Right cardiac atrium (tissue), 5 donors: ENCODE measurements at regions not wholly inside any gene's neighbourhood (a gene's known extent, or its start where the extent isn't known, plus 50 kb on each side); places are given as distances from the start of the nearest gene placed in this dataset.

ENCODE experiments used
- ATAC-seq, 2 donors: fragments of 200-7000 bp; cut with Tn5 transposase; one replicate each; pipeline versions ENCODE4 v1.8.0 to v1.9.1; 2020; ENCODE audit warnings: moderate library complexity in 2 of 2, mild to moderate bottlenecking in 1 of 2
- DNase-seq, 3 donors: peaks; one replicate each; pipeline ENCODE4 v3.0.0-alpha.2; 2020
- H3K27ac ChIP-seq: one replicate; pipeline ENCODE4 v1.5.1; 2013; ENCODE audit warnings: mild to moderate bottlenecking, low read length, control low read depth, moderate library complexity
- H3K27me3 ChIP-seq: one replicate; pipeline ENCODE4 v1.6.1; 2013; ENCODE audit not compliant: control insufficient read depth, insufficient read depth
- H3K4me1 ChIP-seq: one replicate; pipeline ENCODE4 v1.6.1; 2013; ENCODE audit warnings: low read length; ENCODE audit not compliant: control insufficient read depth, insufficient read depth
- H3K4me3 ChIP-seq: one replicate; pipeline ENCODE4 v1.5.1; 2013; ENCODE audit warnings: low read length, control low read depth
- H3K9me3 ChIP-seq: one replicate; pipeline ENCODE4 v1.6.1; 2013; ENCODE audit warnings: low read length; ENCODE audit not compliant: control insufficient read depth
- WGBS: extraction: QIAGEN DNeasy Blood & Tissue Kit; methylation state at CpG from one replicate; pipeline ENCODE4 v1.1.7; 2013; 5-methylcytosine and 5-hydroxymethylcytosine counted together
- intact Hi-C, 4 donors: fragments of 100-400 bp; cut with DNase I; formaldehyde crosslinking; loops; one replicate each; pipeline versions ENCODE4 v1.11.0 to v1.14.0; 2022 to 2023
- donor health status: healthy with polysubstance abuse.
- donor health status: DM: no; HTN: yes; CAD: no.
- donor health status: DM: no; HTN: no; CAD: no.
- donor health status: DM: no; HTN: yes; CAD: no; lungs with severe emphysema.
- donor health status: DM: yes; HTN: yes; CAD: no.

DNA sequence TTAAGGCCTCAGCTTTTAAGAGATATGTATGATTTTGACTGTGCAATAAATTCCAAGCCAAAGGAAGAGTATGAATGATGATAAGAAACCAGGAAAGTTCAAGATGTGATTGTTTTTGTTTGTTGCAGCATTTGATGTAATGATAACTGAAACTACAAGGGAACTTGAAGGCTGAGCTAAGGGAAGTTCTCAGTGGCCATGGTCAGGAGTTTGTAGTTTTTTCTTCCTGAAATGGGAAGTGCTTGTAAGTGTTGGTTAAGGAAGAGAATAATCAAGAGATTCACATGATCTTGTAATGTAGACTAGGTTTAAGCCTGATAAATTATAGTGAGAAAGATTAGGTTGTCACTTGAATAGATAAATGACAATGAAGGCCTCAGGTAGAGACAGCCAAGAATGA lies 53.4 kb downstream of the PTCHD4 start:
- DNase-seq (no peak), ATAC-seq (no peak)
- H3K27ac ChIP-seq = no peak overlapping the region
- intact Hi-C loops = no loop called here
- H3K9me3 ChIP-seq = no peaks in the 10 kb centered on the region
- H3K4me3 ChIP-seq = no peak overlapping the region
- H3K4me1 ChIP-seq = no peaks in the 10 kb centered on the region
- no peaks in the 10 kb centered on the region for H3K27me3 ChIP-seq

- intact Hi-C loops = no loop called here
- Histone ChIP-seq H3K4me1 (no peaks in the 10 kb centered on the region), H3K27me3 (no peaks in the 10 kb centered on the region), H3K4me3 (no peak overlapping the region), H3K27ac (no peak overlapping the region), H3K9me3 (no peaks in the 10 kb centered on the region)
- DNase-seq (no peak), ATAC-seq (peak in 1 of 2 donors; percentile 26)
- 49% methylated on average over 2 of the region's 2 CpGs for WGBS
These were observed 62.4 kb downstream of the PTCHD4 start for GRCh38 chr6:48048451-48049146.

DNA sequence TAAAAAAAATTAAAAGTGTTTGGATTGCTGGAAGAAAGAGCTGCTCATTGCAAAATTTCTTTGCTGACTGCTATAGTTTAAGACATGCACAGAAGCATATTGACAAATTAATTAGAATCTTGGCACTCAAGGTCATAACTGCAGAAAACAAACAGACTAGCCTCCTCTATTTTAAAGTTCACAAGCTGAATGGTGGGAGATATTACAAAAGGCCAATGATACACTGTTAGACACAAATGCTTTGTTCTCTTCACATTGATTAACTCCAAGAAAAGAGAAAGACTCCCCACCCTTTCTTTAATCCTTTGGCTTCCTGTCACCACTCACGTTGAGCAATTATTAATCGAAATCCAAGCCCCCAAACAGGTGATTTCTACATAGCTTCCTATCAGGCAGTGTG lies 69.1 kb downstream of the PTCHD4 start:
- no peak overlapping the region for H3K4me3 ChIP-seq
- no peaks in the 10 kb centered on the region for H3K9me3 ChIP-seq
- no peak overlapping the region for H3K27ac ChIP-seq
- H3K4me1 ChIP-seq = no peaks in the 10 kb centered on the region
- no peak for DNase-seq
- intact Hi-C loops = no loop called here
- WGBS = 66% methylated on average over 2 of the region's 2 CpGs
- ATAC-seq = no peak
- H3K27me3 ChIP-seq = no peaks in the 10 kb centered on the region

- H3K27ac ChIP-seq = no peak overlapping the region
- WGBS = 68% methylated on average over 4 of the region's 4 CpGs
- H3K4me1 ChIP-seq = no peaks in the 10 kb centered on the region
- intact Hi-C loops = no loop called here
- H3K4me3 ChIP-seq = no peak overlapping the region
- ATAC-seq (no peak), DNase-seq (no peak)
- no peaks in the 10 kb centered on the region for H3K27me3 ChIP-seq
- H3K9me3 ChIP-seq = no peaks in the 10 kb centered on the region
These were observed 73.1 kb downstream of the PTCHD4 start for GRCh38 chr6:48037946-48038345.

DNA sequence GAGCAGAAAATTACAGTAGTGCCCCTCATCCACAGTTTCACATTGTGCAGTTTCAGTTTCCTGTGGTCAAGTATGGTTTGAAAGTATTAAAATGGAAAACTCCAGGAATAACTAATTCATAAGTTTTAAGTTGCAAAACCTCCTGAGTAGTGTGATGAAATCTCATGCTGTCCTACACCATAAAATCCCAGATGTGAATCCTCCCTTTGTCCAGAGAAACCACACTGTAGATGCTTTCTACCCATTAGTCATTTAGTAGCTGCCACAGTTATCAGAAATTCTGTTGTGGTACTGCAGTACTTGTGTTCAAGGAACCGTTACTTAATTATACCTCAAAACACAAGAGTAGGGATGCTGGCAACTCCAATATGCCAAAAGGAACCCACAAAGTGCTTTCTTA lies 74.7 kb downstream of the PTCHD4 start:
- H3K9me3 ChIP-seq = no peaks in the 10 kb centered on the region
- H3K4me1 ChIP-seq = no peaks in the 10 kb centered on the region
- H3K27me3 ChIP-seq = no peaks in the 10 kb centered on the region
- no peak for ATAC-seq
- no peak overlapping the region for H3K27ac ChIP-seq
- H3K4me3 ChIP-seq = no peak overlapping the region
- no peak for DNase-seq
- intact Hi-C loops = no loop called here
- 81% methylated on average over 1 of the region's 1 CpG for WGBS

GRCh38 chr6:48032151-48032550 lies 78.8 kb downstream of the PTCHD4 start:
- DNase-seq (no peak), ATAC-seq (no peak)
- Histone ChIP-seq H3K27ac (no peak overlapping the region), H3K27me3 (no peaks in the 10 kb centered on the region), H3K4me1 (no peaks in the 10 kb centered on the region), H3K4me3 (no peak overlapping the region), H3K9me3 (no peaks in the 10 kb centered on the region)
- intact Hi-C loops = no loop called here
- 45% methylated on average over 5 of the region's 5 CpGs for WGBS

GRCh38 chr6:48031711-48032110 lies 79.3 kb downstream of the PTCHD4 start:
- no peak overlapping the region for H3K27ac ChIP-seq
- H3K27me3 ChIP-seq = no peaks in the 10 kb centered on the region
- H3K9me3 ChIP-seq = no peaks in the 10 kb centered on the region
- ATAC-seq = no peak
- no peaks in the 10 kb centered on the region for H3K4me1 ChIP-seq
- intact Hi-C loops = no loop called here
- no peak overlapping the region for H3K4me3 ChIP-seq
- WGBS = 48% methylated on average over 2 of the region's 2 CpGs
- no peak for DNase-seq

DNA sequence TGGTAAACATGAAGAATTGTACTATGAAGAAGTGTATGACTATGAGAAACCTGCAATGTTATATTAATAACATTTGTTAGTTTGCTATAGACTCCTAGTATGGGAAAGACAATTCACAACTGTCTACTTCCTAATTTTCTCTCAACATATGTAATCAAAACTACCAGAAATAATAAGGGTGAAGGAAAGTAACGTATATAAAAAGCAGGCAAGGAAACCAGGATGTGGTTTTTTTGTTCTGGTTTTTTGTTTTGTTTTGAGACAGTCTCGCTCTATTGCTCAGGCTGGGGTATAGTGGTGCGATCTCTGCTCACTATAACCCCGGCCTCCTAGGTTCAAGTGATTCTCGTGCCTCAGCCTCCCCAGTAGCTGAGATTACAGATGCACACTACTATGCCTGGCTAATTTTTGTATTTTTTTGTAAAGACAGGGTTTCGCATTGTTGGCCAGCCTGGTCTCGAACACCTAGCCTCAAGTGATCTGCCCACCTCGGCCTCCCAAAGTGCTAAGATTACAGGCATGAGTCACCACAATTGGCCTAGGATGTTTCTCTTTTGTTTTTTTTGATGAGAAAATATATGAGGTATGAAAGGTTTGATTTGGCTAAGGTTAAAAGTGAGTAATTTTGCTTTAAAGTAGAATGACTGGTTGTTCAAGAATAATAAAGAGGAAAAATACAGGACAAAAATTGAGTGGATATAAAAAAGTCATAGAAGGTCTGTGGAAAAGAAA lies 83.1 kb downstream of the PTCHD4 start:
- no peak for DNase-seq
- WGBS = 66% methylated on average over 8 of the region's 8 CpGs
- H3K27ac ChIP-seq = no peak overlapping the region
- intact Hi-C loops = no loop called here
- no peaks in the 10 kb centered on the region for H3K9me3 ChIP-seq
- no peaks in the 10 kb centered on the region for H3K4me1 ChIP-seq
- no peak overlapping the region for H3K4me3 ChIP-seq
- H3K27me3 ChIP-seq = no peaks in the 10 kb centered on the region
- no peak for ATAC-seq

- Histone ChIP-seq H3K27me3 (no peaks in the 10 kb centered on the region), H3K9me3 (no peaks in the 10 kb centered on the region), H3K27ac (no peak overlapping the region), H3K4me1 (no peaks in the 10 kb centered on the region), H3K4me3 (no peak overlapping the region)
- WGBS = 67% methylated on average over 3 of the region's 3 CpGs
- ATAC-seq (no peak), DNase-seq (no peak)
- intact Hi-C loops = no loop called here
These were observed 86.0 kb downstream of the PTCHD4 start for GRCh38 chr6:48024956-48025355.

DNA sequence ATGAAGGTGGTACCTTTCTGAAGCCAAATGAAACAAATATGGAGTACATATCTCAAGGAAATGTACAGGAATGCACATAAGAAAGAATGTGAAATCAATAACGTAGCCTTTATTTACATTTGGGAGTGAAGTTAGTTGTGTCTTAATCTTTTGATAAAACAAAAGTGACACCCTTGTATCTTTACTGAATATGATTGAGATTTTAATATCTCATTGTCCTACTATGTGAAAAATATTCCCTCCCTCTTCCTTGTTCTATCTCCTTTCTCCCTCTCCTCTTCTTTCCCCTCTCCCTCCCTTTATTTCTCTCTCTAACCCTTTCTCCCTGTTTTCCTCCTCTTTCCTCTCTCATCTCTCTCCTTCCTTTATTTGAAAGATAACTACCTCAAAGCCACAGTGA lies 89.1 kb downstream of the PTCHD4 start:
- Histone ChIP-seq H3K4me3 (no peak overlapping the region), H3K4me1 (no peaks in the 10 kb centered on the region), H3K27ac (no peak overlapping the region), H3K9me3 (no peaks in the 10 kb centered on the region), H3K27me3 (no peaks in the 10 kb centered on the region)
- 66% methylated on average over 1 of the region's 1 CpG for WGBS
- intact Hi-C loops = no loop called here
- no peak for DNase-seq
- no peak for ATAC-seq

GRCh38 chr6:48016020-48016755 lies 94.8 kb downstream of the PTCHD4 start:
- WGBS = 87% methylated on average over 5 of the region's 5 CpGs
- Histone ChIP-seq H3K4me3 (no peak overlapping the region), H3K9me3 (no peaks in the 10 kb centered on the region), H3K27ac (no peak overlapping the region), H3K4me1 (no peaks in the 10 kb centered on the region), H3K27me3 (no peaks in the 10 kb centered on the region)
- DNase-seq = no peak
- intact Hi-C loops = no loop called here
- no peak for ATAC-seq
